NCI-H1092 (cell line): ENCODE measurements at regions not wholly inside any gene's neighbourhood (a gene's known extent, or its start where the extent isn't known, plus 50 kb on each side); places are given as distances from the start of the nearest gene placed in this dataset.

Experiments
- DNase-seq: peaks from one replicate; lab custom pipeline; 2025; lab: John Stamatoyannopoulos, UW

DNA sequence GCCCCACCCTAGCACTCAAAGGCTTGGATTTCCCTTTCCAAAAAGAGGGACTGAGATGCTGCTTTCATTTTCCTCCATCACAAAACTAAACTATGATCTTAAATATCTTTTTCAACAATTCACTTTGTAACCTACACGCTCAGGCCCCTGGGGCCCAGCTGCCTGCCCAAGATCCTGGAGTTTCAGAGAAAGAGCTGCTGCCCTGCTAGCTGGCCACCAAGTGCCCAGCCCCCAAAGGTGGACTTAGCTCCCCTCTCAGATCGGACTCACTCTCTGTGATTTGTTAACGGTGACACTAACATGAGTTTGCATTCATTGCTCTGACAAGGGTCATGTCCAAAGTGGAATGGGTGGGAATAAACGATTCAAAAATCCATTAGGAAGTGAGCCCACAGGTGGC is 119.6 kb upstream of the SMAD3 start:
- DNase-seq = no peak

DNA sequence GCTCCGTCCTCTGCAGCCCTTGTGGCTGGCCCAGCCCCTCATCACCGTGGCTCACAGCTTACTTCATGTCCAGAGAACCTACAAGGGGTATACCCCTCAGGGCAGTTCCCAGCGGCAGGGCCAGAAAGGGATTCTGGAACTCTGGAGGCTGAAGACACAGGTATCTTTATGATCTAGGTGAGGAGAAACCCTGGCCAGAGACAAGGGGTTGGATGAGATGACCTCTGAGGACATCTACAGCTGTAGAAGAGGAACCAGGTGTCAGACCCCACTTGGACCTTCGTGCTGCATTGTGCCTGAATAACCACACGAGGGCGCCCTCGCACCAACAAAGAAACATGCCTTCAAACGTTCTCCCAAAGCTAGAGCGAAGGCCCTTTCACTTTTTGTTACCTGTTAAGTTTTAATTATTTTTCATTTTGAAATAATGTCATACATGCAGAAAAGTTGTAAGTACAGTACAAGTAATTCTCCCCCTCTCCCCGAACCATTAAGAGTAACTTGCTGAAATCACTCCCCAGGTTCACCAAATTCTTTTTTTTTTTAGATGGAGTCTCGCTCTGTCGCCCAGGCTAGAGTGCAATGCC is 118.7 kb upstream of the SMAD3 start:
- peak; percentile 15 for DNase-seq

DNA sequence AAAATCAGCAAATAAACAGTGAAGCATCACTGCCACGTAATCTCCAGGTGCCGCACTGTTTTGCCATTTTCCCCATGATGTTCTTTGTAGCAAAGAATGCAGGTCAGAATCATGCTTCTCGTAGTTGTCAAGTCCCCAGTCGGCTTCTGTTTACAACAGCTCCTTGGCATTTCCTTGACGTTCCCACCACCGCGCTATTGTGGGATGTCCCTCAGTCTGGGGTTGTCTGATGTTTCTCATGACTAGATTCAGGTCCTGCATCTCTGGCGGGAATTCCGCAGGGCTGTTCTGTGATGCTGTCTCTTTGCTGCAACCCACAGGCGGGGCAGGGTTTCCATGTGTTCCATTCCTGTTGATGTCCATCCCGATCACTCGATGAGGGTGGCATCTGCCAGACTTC is 117.9 kb upstream of the SMAD3 start:
- no peak for DNase-seq

DNA sequence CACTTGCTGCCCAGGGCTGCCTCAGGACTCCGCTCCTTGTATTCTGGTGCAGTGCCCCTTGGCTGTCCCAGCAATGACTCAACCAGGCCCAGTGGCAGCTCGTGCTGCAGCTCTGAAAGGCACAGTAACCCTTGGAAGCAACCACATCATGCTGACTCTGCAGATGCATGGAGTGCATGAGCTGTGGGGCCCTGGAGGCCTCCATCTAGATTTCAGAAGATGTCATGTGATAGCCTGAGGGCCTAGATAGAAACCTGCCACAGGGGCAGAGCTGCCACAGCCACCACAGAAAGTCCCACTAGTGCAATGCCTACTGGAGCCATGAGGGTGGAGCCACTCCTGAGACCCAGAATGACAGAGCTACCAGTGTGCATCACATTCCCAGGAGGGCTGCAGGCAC is 117.1 kb upstream of the SMAD3 start:
- no peak for DNase-seq

DNA sequence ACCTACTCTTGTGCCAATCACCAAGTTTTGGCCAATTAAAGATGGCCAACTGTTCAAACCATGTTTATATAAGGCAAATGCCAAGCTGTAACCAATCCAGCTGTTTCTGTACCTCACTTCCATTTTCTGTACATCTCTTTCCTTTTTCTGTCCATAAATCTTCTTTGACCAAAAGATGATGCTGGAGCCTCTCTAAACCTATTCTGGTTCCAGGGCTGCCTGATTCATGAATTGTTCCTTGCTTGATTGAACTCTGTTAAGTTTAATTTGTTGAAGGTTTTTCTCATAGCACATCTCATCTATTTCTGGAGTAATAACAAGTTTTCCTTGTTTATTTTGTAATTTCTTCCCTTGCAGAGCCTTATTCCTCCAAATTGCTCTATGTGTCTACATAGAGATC is 115.3 kb upstream of the SMAD3 start:
- no peak for DNase-seq

DNA sequence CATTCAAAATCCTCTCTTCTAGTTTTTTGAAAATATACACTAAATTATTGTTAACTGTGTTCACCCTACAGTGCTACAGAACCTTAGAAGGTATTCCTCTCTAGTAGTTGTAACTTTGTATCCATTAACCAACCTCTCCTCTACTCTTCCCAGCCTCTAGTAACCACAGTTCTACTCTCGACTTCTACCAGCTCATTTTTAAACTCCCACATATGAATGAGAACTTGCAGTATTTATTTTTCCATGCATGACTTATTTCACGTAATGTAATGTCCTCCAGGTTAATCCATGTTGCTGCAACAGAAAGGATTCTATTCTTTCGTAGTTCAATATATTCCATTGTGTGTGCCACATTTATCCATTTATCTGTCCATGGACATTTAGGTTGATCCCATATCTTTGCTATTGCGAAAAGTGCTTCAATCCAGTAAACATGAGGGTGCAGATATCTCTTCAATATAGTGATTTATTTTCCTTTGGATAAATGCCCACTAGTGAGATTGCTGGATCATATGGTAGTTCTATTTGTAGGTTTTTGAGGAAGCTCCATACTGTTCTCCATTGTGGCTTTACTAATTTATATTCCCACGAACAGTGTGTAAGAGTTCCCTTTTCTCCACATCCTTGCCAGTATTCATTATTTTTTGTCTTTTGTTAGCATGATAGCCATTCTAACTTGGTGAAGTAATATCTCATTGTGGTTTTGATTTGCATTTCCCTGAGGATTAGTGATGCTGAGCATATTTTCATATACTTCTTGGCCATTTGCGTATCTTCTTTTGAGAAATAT is 113.7 kb upstream of the SMAD3 start:
- DNase-seq = no peak

DNA sequence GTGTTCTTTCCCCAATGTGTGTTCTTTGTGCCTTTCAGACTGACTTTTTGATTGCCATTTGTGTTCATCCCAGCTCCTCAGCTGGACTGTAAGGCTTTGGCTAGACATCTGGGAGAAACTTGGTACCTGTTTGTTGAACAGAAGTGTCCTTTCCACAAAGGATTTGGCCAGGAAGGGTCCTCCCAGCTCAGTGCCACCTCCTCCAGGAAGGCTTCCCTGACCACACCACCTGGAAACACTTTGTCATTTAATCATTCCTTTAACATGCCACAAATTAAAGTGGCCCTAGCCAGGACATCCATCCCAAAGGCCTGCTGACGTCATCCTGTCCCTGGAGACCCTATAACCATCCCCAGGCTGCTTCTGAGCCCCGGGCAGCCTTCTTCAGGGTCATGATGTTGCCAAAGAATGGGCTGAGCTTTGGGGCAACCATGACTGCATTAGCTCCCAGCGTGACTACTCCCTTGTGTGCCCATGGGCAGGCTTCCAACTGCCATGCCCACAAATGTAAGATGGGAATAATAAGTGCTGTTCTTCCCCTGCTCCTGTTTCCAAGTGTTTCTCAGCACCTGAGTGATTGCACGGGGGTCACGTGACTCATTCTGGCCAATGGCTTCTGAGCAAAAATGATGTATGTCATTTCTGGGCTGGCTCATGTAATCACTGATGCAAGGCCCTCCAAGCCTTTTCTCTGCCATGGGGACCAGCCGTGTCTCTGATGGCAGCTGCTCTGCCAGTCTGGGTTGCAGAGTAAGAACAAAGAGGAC is 112.5 kb upstream of the SMAD3 start:
- DNase-seq = no peak

DNA sequence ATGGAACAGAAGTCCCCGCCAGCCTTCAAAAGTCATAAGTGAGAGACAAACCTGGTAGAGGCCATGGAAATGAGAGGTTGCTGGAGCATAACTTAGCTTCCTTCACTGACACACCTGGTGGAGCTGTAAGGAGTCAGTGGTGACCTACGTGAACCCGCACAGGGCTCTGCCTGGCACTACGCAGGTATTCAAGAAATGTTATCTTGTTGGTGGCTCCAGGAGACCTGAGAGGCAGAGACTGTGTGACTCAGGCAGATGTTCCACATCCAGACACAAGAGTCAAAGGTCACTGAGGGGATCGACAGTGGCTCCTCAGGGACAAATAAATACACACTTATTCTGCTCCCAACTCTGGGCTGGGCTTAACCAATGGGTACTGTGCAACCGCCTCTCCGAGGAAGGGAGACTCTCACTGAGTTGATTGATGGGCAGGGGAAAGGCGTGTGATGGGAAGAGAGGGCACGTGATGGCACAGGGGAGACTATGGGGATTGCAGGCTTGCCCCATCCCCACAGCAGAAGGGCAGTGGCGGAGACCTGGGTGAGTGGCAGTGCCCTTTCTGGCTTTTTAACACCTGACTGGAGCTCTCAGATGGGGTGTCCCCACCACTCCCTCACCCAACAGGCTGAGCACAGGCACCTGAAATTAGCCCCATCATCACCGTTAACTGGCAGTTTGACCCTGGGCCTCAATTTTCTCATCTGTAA is 111.7 kb upstream of the SMAD3 start:
- no peak for DNase-seq

DNA sequence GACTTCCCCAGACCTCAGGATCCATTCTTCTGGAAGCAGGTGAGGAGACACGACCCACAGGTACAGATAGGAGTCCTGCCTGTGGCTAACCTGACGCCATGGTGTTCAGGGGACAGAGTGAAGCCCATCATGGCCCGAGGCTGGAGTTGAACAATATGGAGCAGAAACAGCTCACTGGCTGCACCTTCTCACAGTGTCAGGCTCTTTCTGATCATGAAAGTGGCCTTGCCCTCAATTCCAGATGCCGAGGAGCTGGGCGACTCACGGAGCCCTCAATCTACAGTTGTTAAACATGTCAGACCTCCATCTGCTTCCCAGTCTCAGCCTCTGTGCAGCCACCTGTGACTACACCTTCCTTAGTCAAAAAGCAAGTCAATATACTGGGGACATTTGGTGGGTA is 110.8 kb upstream of the SMAD3 start:
- DNase-seq = no peak

DNA sequence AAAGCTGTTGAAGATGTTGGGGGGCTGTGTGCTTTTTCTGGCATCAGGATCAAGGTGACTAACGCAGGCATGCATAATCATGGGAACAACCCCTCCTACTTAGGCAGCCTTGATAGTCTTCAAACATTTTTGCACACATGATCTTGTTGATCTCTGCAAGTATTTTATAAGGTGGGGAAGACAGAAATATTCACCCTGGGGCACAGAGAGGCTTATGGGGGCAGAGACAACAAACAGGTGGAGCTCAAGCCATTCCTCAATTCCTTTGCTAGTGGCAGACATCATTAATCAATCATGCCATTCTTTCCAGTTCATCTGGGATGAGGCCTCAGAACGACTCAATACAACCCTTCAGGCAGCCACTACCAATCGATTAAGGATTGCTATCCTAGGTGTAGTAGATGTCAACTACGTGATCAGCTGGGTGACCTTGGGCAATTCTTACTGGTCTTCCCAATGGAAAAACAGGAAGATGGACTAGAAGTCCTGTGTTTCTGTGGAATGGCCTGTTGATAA is 110.3 kb upstream of the SMAD3 start:
- no peak for DNase-seq

DNA sequence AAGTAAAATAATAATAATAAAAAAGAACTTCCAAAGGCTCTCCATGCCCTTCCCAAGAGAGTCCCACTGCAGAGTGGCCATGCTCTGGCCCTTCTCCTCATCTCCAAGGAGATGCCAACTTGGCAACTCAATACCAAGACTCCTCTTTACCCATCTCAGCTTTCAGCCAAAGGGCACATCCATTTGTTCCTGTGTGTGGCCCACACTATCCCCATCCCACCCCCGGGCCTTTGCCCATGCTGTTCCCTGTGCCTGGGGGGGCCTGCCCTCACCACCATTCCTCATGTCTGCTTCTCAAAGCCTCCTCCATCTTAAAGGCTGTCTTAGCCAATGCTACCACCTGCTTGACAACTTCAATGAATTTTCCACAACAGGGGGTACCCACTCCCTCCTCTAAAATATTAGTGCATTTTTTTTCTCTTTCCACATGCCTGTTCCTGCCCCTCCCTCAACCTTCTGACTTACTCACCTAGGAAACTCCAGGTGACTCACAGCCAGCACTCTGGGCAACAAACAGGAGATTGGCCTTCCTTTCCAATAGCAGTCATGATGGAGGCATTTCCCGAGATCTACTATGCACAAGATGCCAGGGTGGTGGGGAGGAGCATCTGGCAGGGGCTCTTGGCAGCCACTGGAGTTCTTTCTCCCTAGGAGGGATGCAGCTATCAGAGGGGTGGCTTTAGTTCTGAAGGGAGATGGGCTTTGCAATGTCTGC is 109.4 kb upstream of the SMAD3 start:
- DNase-seq = no peak

DNA sequence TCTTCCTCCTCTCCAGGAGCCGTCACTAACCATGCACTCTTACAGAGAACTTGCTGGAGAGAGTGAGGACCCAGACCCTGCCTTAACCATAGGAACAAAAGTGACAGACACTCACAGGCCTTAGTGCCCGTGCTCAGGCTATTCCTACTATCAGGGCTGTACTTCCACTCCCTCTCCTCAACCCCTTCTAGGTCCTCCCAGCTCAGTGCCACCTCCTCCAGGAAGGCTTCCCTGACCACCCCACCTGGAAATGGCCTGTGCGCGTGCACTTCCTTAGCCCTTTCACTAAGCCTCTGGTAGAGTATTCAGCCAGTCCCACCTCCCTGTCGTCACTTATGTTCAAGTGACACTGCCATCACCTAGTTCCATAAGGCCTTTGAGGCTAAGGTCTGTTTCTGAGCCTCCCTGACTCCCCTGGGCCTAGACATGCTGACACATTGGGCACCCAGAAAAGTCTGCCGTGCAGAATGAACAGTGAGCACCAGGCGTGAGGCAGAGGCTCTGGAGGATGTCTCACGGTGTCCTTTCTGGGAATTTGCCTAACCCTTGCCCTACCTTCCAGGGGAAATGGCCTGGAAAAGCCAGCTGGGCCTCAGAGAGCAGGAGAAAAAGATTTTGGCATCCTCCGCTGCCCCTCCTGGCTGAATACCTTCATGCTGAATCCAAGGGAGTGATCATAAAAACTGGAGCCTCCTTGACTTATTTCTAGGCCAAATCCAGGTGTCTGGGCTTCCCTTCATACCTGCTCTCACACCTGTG is 108.6 kb upstream of the SMAD3 start:
- DNase-seq = no peak

DNA sequence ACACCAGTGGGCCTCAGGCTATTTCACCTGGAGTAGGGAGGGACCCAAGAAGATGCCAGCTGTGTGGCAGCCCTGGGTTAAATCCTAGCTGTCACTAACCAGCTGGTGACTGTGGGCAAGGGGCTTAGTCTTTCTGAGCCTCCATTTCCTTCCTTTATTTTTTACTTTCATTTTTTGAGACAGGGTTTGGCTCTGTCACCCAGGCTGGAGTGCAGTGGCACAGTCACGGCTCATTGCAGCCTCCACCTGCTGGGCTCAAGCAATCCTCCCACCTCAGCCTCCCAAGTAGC is 108.0 kb upstream of the SMAD3 start:
- no peak for DNase-seq

DNA sequence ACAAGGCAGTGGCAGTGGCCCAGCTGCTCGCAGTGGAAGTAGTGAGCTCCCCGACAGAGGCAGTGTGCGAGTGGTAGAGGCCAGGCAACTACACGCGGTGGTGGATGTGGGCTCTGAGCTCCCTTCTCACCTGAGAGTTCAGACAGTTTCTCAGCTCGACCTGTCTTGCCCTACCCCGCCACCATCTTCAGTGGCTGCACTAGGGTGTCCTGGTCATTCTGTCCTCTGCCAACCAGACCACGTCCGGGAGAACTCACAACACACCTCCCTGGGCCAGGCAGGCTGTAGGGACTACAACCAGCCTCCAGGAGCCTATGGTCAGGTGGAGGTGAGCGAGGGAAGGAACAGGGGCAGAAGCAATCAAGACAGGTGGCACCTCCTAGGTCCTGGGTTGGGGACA is 106.3 kb upstream of the SMAD3 start:
- no peak for DNase-seq

DNA sequence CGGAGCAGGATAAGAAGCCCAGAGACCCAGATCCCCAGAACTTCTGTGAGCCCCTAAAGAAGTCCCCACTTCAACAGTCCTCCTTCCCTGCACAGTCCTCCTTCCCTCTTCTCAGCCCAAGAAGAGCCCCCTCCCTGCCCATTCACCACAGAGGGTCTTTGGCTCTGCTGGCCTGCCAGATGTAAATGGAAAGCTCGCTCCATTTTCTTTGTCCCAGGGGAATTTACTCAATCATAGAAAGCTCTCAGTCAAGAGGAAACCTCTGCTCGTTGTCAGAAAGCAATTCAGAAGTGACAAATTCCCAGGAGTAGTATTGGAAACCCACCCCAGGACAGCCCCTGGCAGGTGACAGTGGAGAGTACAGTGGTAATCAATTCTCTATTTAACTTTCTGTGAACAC is 105.5 kb upstream of the SMAD3 start:
- DNase-seq = no peak

DNA sequence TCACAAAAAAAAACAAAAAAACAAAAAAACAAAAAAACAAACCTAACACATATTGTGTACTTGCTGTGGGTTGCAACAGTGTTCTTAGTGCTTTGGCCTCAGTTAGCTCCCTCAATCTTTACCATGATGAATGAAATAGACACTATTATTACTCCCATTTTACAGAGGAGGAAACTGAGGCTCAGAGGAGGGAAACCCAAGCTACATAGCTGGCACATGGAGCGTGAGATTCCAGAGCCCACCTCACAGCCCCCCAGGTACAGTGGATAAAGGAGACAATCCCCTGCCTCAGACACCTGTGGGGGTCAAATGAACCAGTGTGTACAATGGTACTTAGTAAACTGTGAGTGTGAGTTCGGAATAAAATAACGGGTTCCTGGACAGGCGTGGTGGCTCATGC is 104.9 kb upstream of the SMAD3 start:
- DNase-seq = no peak

DNA sequence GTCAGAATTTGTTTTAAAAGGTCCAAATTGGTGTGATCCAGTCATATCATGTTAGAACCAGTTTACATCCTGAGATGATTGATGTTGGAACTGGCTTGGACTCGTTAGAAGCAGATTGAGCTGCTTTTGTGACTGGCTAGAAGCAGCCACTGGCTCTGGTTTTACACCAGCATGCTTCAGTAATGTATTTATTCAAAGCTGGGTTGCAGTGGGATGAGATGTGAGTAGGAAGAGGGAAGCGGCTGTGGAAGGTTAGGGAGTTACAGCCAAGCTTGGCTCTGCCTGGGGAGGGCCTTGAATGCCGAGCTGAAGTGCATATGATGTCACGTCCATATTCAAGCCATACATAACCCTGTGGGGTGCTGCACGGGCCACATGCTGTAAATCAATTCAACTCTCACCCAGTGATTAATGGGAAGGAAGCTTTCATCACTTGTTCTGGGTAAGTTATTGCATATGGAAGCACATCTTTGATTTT is 104.0 kb upstream of the SMAD3 start:
- DNase-seq = no peak

DNA sequence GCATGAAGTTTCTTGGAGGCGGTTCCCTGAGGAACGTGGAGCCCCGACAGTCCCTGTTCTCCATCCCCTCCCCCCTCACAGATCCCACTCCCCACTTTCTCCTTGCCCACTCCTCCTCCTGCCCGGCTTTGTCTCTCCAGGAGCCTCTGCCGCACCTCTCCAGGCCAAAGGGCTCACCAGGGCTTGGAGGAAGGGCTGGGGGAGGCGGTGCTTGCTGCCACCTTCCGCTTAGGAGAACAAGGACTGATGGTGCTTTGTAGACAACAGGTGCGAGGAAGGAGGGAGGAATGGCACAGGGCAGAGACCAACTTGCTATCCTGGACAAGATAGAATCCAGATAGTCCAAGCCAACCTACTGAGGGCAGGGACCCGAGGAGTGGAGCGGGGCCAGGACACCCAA is 103.5 kb upstream of the SMAD3 start:
- DNase-seq = no peak

DNA sequence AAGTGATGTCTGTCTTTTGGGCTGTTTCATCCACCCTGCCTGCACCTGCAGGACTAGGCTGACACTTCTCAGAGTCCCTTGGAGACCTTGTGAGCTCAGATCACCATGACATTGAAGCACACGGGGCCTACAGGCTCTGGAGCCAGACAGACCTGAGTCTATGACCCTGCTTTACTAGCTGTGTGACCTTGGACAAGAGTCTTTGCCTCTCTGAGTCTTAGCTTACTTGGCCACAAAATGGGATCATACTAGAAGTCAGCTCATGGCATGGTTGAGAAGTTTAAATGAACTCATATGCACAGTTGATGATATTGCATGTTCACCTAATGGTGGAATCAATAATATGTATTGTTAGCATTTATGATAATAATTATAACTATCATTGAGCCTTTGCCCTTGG is 102.9 kb upstream of the SMAD3 start:
- no peak for DNase-seq

DNA sequence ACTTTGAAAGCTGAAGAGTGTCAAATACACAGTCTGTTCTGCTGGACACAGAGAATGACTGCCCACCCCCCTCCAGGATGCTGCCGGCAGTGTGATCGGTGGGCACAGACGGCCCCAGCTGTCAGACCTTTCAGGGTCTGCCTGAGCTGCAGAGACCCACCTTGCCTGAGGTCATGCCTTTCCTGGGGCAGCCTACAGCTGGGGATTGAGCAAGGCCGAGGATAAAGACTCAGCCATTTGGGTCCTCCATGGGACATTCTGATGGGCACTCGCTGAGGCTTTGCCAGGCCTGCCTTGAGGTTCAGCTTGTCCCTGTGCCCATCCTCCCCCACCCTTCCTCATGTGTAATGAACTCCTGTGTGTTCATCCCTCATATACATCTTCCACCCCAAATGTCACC is 102.3 kb upstream of the SMAD3 start:
- no peak for DNase-seq

DNA sequence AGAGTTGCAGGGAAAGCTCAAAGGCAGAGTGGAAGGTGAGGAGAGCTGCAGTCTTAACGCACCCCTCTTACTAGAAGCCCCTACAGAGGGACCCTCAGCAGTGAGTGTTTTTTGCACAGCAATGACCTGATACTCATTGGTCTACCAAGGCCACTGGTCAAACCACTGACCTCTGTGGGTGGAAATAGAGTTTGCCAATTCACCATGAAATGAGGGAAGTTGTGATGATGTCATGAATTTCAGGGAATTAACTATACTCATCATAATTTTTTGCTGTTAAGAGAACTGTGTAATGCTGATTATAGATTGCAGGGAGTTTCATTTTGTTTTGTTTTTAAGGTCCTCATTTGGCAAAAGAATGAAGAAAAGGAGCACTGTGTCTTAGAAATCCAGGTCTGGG is 101.7 kb upstream of the SMAD3 start:
- DNase-seq = no peak
